GM12891 (cell line): ENCODE measurements at regions not wholly inside any gene's neighbourhood (a gene's known extent, or its start where the extent isn't known, plus 50 kb on each side); places are given as distances from the start of the nearest gene placed in this dataset.
"Not testable (repeated sequence)": the region's sequence is repeated elsewhere in the genome, so short reads cannot be mapped to it uniquely, and the experiment has no call there.

Source experiments
- DNase-seq: peaks from one replicate; pipeline ENCODE4 v3.0.0; 2011; ENCODE audit warnings: low spot score; ENCODE audit not compliant: insufficient read length
- FAIRE-seq: peaks from 2 replicates; lab custom pipeline; 2011; peaks lifted over from hg19 to GRCh38; lab: Jason Lieb, UNC
- PAX5 ChIP-seq: IDR thresholded peaks from 2 replicates; pipeline ENCODE4 v1.6.1; 2011; ENCODE audit warnings: low read length, moderate library complexity, mild to moderate bottlenecking; ENCODE audit not compliant: insufficient read depth, severe bottlenecking
- POLR2A ChIP-seq: IDR thresholded peaks from 2 replicates; pipeline ENCODE4 v1.6.1; 2011; ENCODE audit warnings: low read depth, low read length, control low read depth
- POLR2AphosphoS5 ChIP-seq: IDR thresholded peaks from 2 replicates; pipeline ENCODE4 v1.6.1; 2011; ENCODE audit warnings: low read depth, low read length, control low read depth
- POU2F2 ChIP-seq: IDR thresholded peaks from 2 replicates; pipeline ENCODE4 v1.6.1; 2011; ENCODE audit warnings: low read depth, mild to moderate bottlenecking, control low read depth, low read length, moderate library complexity
- SPI1 ChIP-seq: IDR thresholded peaks from 2 replicates; pipeline ENCODE4 v1.6.1; 2011; ENCODE audit warnings: low read depth, low read length, control low read depth
- TAF1 ChIP-seq: IDR thresholded peaks from 2 replicates; pipeline ENCODE4 v1.6.1; 2011; ENCODE audit warnings: low read depth, low read length, control low read depth

- DNase-seq (no peak), FAIRE-seq (no peak)
- TF ChIP-seq POLR2AphosphoS5: no peak
- TF ChIP-seq POLR2A: no peak
- no peak for TF ChIP-seq PAX5
- no peak for TF ChIP-seq TAF1
- TF ChIP-seq SPI1: no peak
- no peak for TF ChIP-seq POU2F2
Measured at GRCh38 chr6:113055061-113055460, 707.9 kb downstream of the RFPL4B start.

GRCh38 chr6:113055998-113056397 is 708.9 kb downstream of the RFPL4B start:
- DNase-seq: no peak
- TF ChIP-seq PAX5 (no peak), POLR2A (no peak), TAF1 (no peak), POU2F2 (no peak), POLR2AphosphoS5 (no peak), SPI1 (no peak)
- FAIRE-seq: no peak

DNA sequence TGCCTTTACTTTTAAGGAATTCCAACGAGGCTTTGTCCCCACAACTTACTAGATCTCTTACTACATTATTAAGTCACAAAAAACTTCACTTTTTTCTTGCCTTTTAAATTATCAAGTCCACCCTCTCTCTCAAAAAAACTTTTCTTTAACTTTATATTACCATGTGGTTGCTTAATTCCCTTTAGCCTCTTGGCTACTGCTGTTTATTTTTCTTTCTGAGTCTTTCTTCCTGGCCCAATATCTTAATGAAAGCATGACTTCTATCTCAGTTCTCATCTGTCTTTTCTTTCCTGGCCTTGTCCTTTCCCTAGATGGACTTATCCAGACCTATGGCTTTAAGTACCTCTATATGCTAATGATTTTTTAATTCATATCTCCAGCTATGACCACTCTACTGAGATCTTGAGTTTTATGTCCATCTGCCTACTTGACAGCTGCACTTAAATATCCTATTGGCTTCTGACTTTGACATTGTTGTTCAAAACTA is 710.5 kb downstream of the RFPL4B start:
- no peak for TF ChIP-seq PAX5
- TF ChIP-seq POU2F2: no peak
- no peak for TF ChIP-seq SPI1
- no peak for TF ChIP-seq POLR2A
- no peak for TF ChIP-seq POLR2AphosphoS5
- no peak for TF ChIP-seq TAF1
- no peak for DNase-seq
- FAIRE-seq: no peak

- TF ChIP-seq POLR2AphosphoS5 (no peak), TAF1 (no peak), POLR2A (no peak), SPI1 (no peak), POU2F2 (no peak), PAX5 (no peak)
- DNase-seq (no peak), FAIRE-seq (no peak)
Measured at GRCh38 chr6:113060664-113061063, 713.5 kb downstream of the RFPL4B start.

- TF ChIP-seq SPI1: no peak
- TF ChIP-seq POLR2AphosphoS5: no peak
- no peak for TF ChIP-seq POLR2A
- TF ChIP-seq TAF1: no peak
- no peak for TF ChIP-seq POU2F2
- DNase-seq (no peak), FAIRE-seq (no peak)
Measured at GRCh38 chr6:113065611-113066010, 718.5 kb downstream of the RFPL4B start.

DNA sequence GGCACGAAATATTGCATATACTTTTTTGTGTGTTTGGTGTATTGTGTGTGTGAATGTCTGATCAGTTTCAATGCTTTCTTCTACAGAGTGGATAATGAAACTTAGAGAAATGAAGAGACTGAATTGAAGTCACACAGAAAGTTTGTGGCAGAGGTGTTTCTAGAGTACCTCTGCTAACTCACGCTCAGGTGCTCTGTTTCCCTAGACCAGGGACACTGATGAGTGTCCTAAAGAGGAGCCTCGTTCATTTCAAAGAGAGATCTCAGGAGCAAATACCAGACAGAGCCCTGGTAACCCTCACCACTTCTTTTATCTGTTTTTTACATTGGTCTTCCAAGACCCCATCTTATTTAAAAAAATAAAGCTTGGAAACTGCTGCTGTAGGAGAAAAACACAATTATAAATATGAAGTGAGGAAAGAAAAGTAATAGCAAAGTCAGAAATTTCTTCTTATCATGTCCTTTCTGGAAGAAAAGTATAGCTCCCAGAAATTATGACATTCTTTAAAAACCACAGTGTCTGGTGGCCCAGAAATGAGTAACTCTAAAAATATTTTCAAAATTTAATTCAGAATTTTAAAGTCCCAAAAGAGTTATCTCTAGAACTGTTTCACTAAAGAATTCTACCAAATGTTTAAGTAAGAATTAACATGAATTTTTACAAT is 720.6 kb downstream of the RFPL4B start:
- TF ChIP-seq SPI1: no peak
- TF ChIP-seq PAX5: no peak
- no peak for TF ChIP-seq POLR2AphosphoS5
- no peak for TF ChIP-seq TAF1
- TF ChIP-seq POLR2A: no peak
- no peak for TF ChIP-seq POU2F2
- FAIRE-seq (peak; percentile 13), DNase-seq (no peak)

- TF ChIP-seq POLR2A (no peak), PAX5 (no peak), TAF1 (no peak), POU2F2 (no peak), SPI1 (no peak), POLR2AphosphoS5 (no peak)
- FAIRE-seq (no peak), DNase-seq (no peak)
Measured at GRCh38 chr6:113068570-113068969, 721.4 kb downstream of the RFPL4B start.

DNA sequence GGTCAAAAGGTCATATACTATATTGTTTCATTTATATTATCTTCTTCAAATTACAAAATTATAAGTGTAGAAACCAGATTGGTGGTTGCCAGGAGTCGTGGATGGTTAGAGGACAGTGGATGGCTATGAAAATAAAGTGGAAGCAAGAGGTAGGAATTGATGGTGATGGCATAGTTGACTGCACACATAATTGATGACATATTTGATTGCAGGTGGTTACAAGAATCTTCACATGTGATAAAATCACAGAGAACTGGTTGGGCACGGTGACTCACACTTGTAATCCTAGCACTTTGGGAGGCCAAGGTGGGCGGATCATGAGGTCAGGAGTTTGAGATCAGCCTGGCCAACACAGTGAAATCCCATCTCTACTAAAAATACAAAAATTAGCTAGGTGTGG is 723.6 kb downstream of the RFPL4B start:
- FAIRE-seq, DNase-seq: not testable (repeated sequence)

- FAIRE-seq (no peak), DNase-seq (no peak)
- TF ChIP-seq POLR2A (no peak), TAF1 (no peak), POU2F2 (no peak)
Measured at GRCh38 chr6:113073611-113074191, 726.6 kb downstream of the RFPL4B start.

DNA sequence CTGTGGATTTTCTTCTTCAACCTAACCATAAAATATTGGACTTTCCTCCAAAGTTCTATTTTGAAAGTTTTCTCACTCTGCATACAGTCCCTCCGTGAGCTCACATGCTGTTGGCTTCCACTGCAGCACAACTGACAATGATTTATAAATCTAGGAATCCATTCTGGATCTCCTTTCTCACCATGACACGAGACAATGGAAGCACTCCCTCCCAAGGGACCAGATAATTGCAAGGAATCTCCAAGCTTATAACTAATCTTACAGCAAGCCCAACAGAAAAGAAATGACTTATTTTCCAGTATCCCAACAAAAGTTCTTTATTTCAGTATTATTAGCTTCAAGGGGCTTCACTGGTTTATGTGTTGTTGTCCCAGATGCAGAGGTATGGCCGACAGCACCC is 729.0 kb downstream of the RFPL4B start:
- FAIRE-seq (no peak), DNase-seq (no peak)
- TF ChIP-seq POLR2A: no peak
- no peak for TF ChIP-seq SPI1
- no peak for TF ChIP-seq POLR2AphosphoS5
- TF ChIP-seq TAF1: no peak
- TF ChIP-seq PAX5: no peak
- TF ChIP-seq POU2F2: no peak

GRCh38 chr6:113076816-113077215 is 729.7 kb downstream of the RFPL4B start:
- no peak for DNase-seq
- TF ChIP-seq POU2F2 (no peak), PAX5 (no peak)
- no peak for FAIRE-seq
